Peyer's patch (tissue), 4 donors: ENCODE measurements at regions not wholly inside any gene's neighbourhood (a gene's known extent, or its start where the extent isn't known, plus 50 kb on each side); places are given as distances from the start of the nearest gene placed in this dataset.

Source experiments
- DNase-seq, 3 donors: peaks; one replicate each; pipeline ENCODE4 v3.0.0-alpha.2; 2017 to 2019
- H3K27ac ChIP-seq, 4 donors: fragments of 200-600 bp; sonication (generic); one replicate each; pipeline ENCODE4 v1.5.1; 2016 to 2019
- H3K27me3 ChIP-seq, 2 donors: fragments of 200-600 bp; sonication (generic); one replicate each; pipeline ENCODE4 v1.5.1; 2019
- H3K36me3 ChIP-seq, 3 donors: fragments of 200-600 bp; sonication (generic); one replicate each; pipeline ENCODE4 v1.5.1; 2016 to 2019
- H3K4me1 ChIP-seq, 4 donors: fragments of 200-600 bp; sonication (generic); one replicate each; pipeline ENCODE4 v1.5.1; 2016 to 2019
- H3K4me3 ChIP-seq, 4 donors: fragments of 200-600 bp; sonication (generic); 1 replicate in 3 of 4; 2 replicates in 1 of 4; pipeline ENCODE4 v1.5.1; 2016 to 2019; ENCODE audit warnings: mild to moderate bottlenecking in 1 of 4
- H3K9me3 ChIP-seq, 4 donors: fragments of 200-600 bp; sonication (generic); one replicate each; pipeline ENCODE4 v1.5.1; 2016 to 2019; ENCODE audit warnings: mild to moderate bottlenecking in 1 of 4
- CTCF ChIP-seq, 6 experiments: fragments of 450-650 bp in 4 of 6; fragments of 200-600 bp in 2 of 6; sonication (generic) in 1 of 6; IDR thresholded peaks; one replicate each; pipeline ENCODE4 v1.5.1; 2017 to 2019; ENCODE audit warnings: antibody characterized with exemption in 6 of 6, mild to moderate bottlenecking in 3 of 6, moderate library complexity in 1 of 6
- POLR2A ChIP-seq, 2 donors: fragments of 450-650 bp; IDR thresholded peaks; one replicate each; pipeline ENCODE4 v1.5.1; 2017; ENCODE audit warnings: antibody characterized with exemption in 2 of 2, mild to moderate bottlenecking in 2 of 2, moderate library complexity in 2 of 2

GRCh38 chr2:75865702-75866101, 155.0 kb upstream of the GCFC2 start:
- Histone ChIP-seq H3K4me1 (no peaks in the 10 kb centered on the region), H3K36me3 (no peaks in the 10 kb centered on the region), H3K27me3 (no peaks in the 10 kb centered on the region), H3K4me3 (no peak overlapping the region), H3K27ac (no peak overlapping the region), H3K9me3 (no peaks in the 10 kb centered on the region)
- TF ChIP-seq CTCF (IDR thresholded peaks at IDR 0.05) = no peak
- no peak for TF ChIP-seq POLR2A (IDR thresholded peaks at IDR 0.05)
- no peak for DNase-seq

GRCh38 chr2:75865083-75865482, 154.4 kb upstream of the GCFC2 start:
- Histone ChIP-seq H3K4me3 (no peak overlapping the region), H3K36me3 (no peaks in the 10 kb centered on the region), H3K27ac (no peak overlapping the region), H3K27me3 (no peaks in the 10 kb centered on the region), H3K4me1 (no peaks in the 10 kb centered on the region), H3K9me3 (no peaks in the 10 kb centered on the region)
- TF ChIP-seq CTCF (IDR thresholded peaks at IDR 0.05) = no peak
- no peak for TF ChIP-seq POLR2A (IDR thresholded peaks at IDR 0.05)
- no peak for DNase-seq

- Histone ChIP-seq H3K4me1 (no peaks in the 10 kb centered on the region), H3K9me3 (no peaks in the 10 kb centered on the region), H3K36me3 (no peaks in the 10 kb centered on the region), H3K27me3 (no peaks in the 10 kb centered on the region), H3K27ac (no peak overlapping the region), H3K4me3 (no peak overlapping the region)
- DNase-seq = no peak
- TF ChIP-seq CTCF (IDR thresholded peaks at IDR 0.05) (no peak), POLR2A (IDR thresholded peaks at IDR 0.05) (no peak)
Measured at GRCh38 chr2:75862547-75862946, 151.8 kb upstream of the GCFC2 start.

DNA sequence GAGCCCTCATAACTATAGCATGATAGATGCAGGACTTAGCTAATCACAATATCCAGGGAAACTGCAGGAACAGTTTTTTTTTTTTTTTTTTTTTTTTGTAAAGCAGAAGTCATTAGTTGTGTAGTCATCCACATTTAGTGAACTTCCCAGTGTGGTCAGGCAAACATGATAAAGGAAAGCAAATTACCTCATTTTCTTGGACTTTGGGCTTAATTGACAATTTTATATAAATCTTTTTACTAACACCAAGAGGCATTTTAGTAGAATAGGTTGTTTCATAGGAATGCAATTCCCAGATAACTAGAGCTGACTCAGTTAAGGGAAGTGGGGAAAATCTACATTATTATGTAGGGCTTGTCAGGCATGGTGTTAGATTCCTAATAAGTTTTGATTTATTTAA, 142.7 kb upstream of the GCFC2 start:
- no peak for DNase-seq
- no peaks in the 10 kb centered on the region for H3K9me3 ChIP-seq
- no peak overlapping the region for H3K27ac ChIP-seq
- no peaks in the 10 kb centered on the region for H3K36me3 ChIP-seq
- no peak overlapping the region for H3K4me3 ChIP-seq
- no peaks in the 10 kb centered on the region for H3K27me3 ChIP-seq
- no peaks in the 10 kb centered on the region for H3K4me1 ChIP-seq
- TF ChIP-seq CTCF (IDR thresholded peaks at IDR 0.05) (no peak), POLR2A (IDR thresholded peaks at IDR 0.05) (no peak)

DNA sequence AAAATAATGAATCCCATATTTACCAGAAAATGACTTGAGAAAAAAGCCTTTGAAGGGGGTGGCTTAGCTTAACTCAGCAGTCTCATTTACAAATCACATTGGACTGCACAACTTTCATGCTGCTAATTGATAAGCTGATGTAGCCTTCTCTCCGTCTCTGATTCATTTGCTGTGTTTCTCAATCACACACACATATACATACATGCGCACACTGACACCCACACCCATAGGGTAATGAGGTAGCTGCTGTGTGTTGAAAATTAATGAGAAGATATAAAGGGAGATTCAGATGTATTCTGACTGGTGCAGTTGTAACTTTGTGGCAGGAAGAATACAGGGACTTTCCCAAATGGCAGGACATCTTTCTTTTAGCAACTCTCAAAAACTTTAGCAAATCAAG, 141.9 kb upstream of the GCFC2 start:
- H3K9me3 ChIP-seq = no peaks in the 10 kb centered on the region
- H3K36me3 ChIP-seq = no peaks in the 10 kb centered on the region
- H3K4me1 ChIP-seq = no peaks in the 10 kb centered on the region
- no peak overlapping the region for H3K4me3 ChIP-seq
- H3K27ac ChIP-seq = no peak overlapping the region
- TF ChIP-seq CTCF (IDR thresholded peaks at IDR 0.05) = no peak
- no peak for TF ChIP-seq POLR2A (IDR thresholded peaks at IDR 0.05)
- no peaks in the 10 kb centered on the region for H3K27me3 ChIP-seq
- DNase-seq = no peak

DNA sequence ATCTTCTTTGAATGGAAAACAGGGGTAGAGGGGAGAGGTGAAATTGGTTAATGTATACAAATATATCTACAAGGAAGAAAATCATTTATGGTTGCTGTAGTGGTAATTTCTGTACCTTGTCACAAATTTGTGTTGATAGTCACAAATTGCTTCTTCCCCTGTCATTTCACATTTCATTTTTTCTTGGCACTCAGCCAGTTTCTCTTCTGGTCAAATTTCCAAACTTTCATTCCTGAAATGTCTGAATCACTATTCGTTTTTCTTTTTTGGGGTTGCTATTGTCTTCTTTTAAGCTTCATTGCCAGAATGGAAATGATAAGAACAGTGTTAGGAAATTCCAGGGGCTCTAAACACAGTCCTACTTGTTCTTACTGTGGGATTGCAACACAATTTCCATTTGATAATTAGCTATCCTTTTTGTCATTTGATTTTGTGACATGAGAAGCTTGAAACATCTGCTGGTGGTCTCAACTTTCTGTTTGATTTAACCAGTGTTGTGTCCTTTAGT, 136.0 kb upstream of the GCFC2 start:
- Histone ChIP-seq H3K4me1 (no peaks in the 10 kb centered on the region), H3K36me3 (no peaks in the 10 kb centered on the region), H3K9me3 (no peaks in the 10 kb centered on the region), H3K27me3 (no peaks in the 10 kb centered on the region), H3K4me3 (no peak overlapping the region), H3K27ac (no peak overlapping the region)
- TF ChIP-seq POLR2A (IDR thresholded peaks at IDR 0.05) = no peak
- TF ChIP-seq CTCF (IDR thresholded peaks at IDR 0.05) = no peak
- DNase-seq = no peak
